ENCODE measurements at regions not wholly inside any gene's neighbourhood (a gene's known extent, or its start where the extent isn't known, plus 50 kb on each side); places are given as distances from the start of the nearest gene placed in this dataset.

DNA sequence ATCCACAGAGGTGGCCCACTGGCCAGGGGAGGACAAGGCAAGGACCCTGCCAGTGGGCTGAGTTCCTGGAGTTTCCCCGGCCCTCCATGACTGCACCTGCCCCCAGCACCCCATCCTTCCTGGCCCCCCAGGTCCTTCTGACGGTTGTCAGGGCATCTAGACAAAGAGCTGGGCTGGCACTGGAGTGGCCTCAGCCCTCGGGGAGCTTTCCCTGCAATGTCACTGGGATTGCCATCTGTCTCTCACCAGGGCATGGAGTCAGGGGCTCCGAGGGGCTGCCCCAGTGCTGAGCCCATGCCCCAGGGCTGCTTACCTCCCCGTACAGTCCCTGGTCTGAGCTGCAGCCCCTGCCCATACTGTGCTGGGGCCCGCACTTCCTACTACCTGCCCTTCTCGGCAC is 446.5 kb upstream of the MKI67 start:
- H3K4me1 ChIP-seq, result no peaks in the 10 kb centered on the region
- H3K4me3 ChIP-seq, result no peak overlapping the region
- no peaks in the 10 kb centered on the region for H3K9me3 ChIP-seq
- intact Hi-C loops (cut with DNase I), result no loop called here
- no peak for DNase-seq (ENCODE audit: extremely low spot score in 2 of 2)
- no peaks in the 10 kb centered on the region for H3K27me3 ChIP-seq
- TF ChIP-seq POLR2AphosphoS5 (IDR thresholded peaks at IDR 0.05; ENCODE audit: insufficient read depth in 1 of 2, low read depth in 1 of 2) (no peak), POLR2A (IDR thresholded peaks at IDR 0.05) (no peak)
- TF ChIP-seq, protein P1, sequence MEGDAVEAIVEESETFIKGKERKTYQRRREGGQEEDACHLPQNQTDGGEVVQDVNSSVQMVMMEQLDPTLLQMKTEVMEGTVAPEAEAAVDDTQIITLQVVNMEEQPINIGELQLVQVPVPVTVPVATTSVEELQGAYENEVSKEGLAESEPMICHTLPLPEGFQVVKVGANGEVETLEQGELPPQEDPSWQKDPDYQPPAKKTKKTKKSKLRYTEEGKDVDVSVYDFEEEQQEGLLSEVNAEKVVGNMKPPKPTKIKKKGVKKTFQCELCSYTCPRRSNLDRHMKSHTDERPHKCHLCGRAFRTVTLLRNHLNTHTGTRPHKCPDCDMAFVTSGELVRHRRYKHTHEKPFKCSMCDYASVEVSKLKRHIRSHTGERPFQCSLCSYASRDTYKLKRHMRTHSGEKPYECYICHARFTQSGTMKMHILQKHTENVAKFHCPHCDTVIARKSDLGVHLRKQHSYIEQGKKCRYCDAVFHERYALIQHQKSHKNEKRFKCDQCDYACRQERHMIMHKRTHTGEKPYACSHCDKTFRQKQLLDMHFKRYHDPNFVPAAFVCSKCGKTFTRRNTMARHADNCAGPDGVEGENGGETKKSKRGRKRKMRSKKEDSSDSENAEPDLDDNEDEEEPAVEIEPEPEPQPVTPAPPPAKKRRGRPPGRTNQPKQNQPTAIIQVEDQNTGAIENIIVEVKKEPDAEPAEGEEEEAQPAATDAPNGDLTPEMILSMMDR (IDR thresholded peaks at IDR 0.05), result no peak
- H3K36me3 ChIP-seq, result no peaks in the 10 kb centered on the region
- no peak overlapping the region for H3K27ac ChIP-seq

DNA sequence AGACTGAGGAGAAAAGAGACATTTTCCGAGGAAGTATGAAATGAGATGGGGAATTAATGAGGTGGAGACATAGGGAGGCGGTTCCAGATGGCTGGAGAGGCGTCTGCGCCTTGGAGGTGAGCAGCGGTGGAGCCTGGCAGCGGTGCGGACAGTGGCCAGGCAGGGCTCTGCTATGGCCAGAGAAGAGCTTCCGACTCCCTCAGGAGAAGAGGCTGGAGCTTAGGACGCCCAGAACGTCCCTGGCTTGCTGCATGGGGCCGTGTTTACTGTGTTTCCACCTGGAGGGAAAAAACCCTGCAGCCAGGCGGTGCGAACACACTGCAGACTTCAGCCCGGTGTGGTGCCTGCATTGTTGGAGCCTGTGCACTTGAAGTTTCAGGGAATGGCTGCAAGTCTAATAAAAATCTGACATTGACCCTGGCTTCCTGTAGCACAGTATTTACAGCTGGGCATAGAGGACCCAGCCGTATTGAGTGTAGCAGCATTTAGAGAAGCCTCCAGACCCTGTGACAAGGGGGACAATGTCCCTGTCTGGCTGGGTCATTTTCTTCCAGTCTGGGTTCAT is 447.1 kb upstream of the MKI67 start:
- Histone ChIP-seq H3K27ac (no peak overlapping the region), H3K4me1 (no peaks in the 10 kb centered on the region), H3K27me3 (no peaks in the 10 kb centered on the region), H3K36me3 (no peaks in the 10 kb centered on the region), H3K4me3 (no peak overlapping the region), H3K9me3 (no peaks in the 10 kb centered on the region)
- no peak for DNase-seq (ENCODE audit: extremely low spot score in 2 of 2)
- TF ChIP-seq POLR2A (IDR thresholded peaks at IDR 0.05), result no peak
- TF ChIP-seq, protein P1 (IDR thresholded peaks at IDR 0.05), result no peak
- no peak for TF ChIP-seq POLR2AphosphoS5 (IDR thresholded peaks at IDR 0.05; ENCODE audit: insufficient read depth in 1 of 2, low read depth in 1 of 2)
- intact Hi-C loops (cut with DNase I), result no loop called here

DNA sequence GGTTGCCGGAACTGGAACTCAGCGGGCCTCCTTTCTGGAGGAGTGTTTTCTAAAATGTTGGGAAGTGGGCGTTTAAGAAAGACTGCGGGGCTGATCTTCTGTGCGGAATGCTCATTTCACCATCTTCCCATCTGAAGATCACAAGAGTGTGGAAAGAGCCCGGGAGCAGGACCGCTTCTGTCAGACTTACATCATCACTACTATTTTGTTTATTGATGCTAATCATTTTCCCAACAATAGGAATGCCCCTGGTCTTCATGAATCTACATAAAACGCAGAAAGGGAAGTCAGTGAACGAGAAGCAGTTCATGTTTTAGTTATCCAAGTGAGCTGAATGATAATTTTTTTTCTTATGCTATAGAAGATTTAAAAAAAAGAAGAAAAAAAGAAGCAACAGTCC is 447.8 kb upstream of the MKI67 start:
- no peak overlapping the region for H3K27ac ChIP-seq
- no peak for DNase-seq (ENCODE audit: extremely low spot score in 2 of 2)
- no peak for TF ChIP-seq POLR2A (IDR thresholded peaks at IDR 0.05)
- TF ChIP-seq, protein P1 (IDR thresholded peaks at IDR 0.05), result no peak
- no peaks in the 10 kb centered on the region for H3K4me1 ChIP-seq
- H3K27me3 ChIP-seq, result no peaks in the 10 kb centered on the region
- H3K9me3 ChIP-seq, result no peaks in the 10 kb centered on the region
- H3K4me3 ChIP-seq, result no peak overlapping the region
- no peaks in the 10 kb centered on the region for H3K36me3 ChIP-seq
- intact Hi-C loops (cut with DNase I), result no loop called here

DNA sequence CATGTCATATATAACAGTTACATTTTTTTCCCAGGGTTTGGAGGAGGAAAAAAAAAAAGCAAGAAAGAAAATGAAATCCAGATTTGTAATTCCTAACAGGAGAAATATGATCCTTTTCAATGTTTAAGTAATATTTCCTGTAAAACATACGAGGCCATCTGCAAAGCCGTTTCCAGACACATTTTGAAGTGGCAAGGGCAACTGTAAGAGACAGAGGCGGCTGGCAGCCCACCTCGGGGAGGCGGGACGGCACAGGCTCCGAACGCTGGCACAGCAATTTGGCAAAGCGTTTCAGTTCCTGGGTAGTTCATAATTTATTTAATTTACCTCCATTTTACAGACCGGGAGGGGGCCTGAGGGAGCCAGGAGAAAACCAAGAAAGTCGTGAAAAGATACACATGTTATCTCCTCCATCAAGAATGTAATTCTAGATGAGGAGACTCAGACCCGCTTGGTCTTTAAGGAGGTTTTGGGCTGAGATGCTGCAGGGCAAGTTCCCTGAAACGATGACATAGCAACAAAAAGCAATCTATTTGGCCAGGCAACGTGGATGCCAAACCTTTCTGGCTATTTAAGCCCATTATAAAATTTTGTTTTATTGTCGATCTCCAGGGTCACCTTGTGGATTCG is 448.5 kb upstream of the MKI67 start:
- Histone ChIP-seq H3K9me3 (no peaks in the 10 kb centered on the region), H3K27ac (no peak overlapping the region), H3K4me1 (no peaks in the 10 kb centered on the region), H3K36me3 (no peaks in the 10 kb centered on the region), H3K27me3 (no peaks in the 10 kb centered on the region), H3K4me3 (no peak overlapping the region)
- intact Hi-C loops (cut with DNase I), result no loop called here
- TF ChIP-seq POLR2A (IDR thresholded peaks at IDR 0.05) (no peak), POLR2AphosphoS5 (IDR thresholded peaks at IDR 0.05; ENCODE audit: insufficient read depth in 1 of 2, low read depth in 1 of 2) (no peak)
- TF ChIP-seq, protein P1 (IDR thresholded peaks at IDR 0.05), result no peak
- no peak for DNase-seq (ENCODE audit: extremely low spot score in 2 of 2)

DNA sequence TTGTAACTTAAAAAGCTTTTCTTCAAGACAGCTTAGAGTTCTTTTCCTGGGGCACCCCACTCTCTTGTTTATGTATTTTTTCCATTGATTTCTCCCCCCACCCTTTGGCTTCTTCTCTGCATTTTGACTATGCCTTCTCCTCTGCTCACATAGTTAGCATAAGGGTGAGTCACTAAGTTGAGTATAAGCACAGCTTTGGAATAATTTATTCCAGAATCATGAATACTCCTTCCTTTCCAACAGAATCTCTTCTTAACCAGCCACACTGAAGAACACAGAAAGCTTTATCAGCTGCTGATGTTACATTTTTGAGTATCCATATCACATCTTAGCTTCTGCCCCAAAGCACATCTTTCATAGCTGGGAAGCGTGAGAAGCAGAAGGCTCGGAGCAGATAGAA is 449.5 kb upstream of the MKI67 start:
- H3K27me3 ChIP-seq, result no peaks in the 10 kb centered on the region
- H3K4me1 ChIP-seq, result no peaks in the 10 kb centered on the region
- no peak for TF ChIP-seq POLR2AphosphoS5 (IDR thresholded peaks at IDR 0.05; ENCODE audit: insufficient read depth in 1 of 2, low read depth in 1 of 2)
- TF ChIP-seq, protein P1 (IDR thresholded peaks at IDR 0.05), result no peak
- no peaks in the 10 kb centered on the region for H3K9me3 ChIP-seq
- H3K36me3 ChIP-seq, result no peaks in the 10 kb centered on the region
- intact Hi-C loops (cut with DNase I), result no loop called here
- H3K27ac ChIP-seq, result no peak overlapping the region
- DNase-seq (ENCODE audit: extremely low spot score in 2 of 2), result no peak
- no peak overlapping the region for H3K4me3 ChIP-seq
